ENCODE measurements at regions not wholly inside any gene's neighbourhood (a gene's known extent, or its start where the extent isn't known, plus 50 kb on each side); places are given as distances from the start of the nearest gene placed in this dataset.

GRCh38 chr2:14952400-14952963 lies 320.0 kb downstream of the LRATD1 start:
- TF ChIP-seq CTCF (IDR thresholded peaks at IDR 0.05; ENCODE audit: insufficient read depth, low read depth, low read length), result no peak
- TF ChIP-seq EZH2 (IDR thresholded peaks at IDR 0.05; ENCODE audit: insufficient read depth, low read length), result no peak
